ENCODE measurements at regions not wholly inside any gene's neighbourhood (a gene's known extent, or its start where the extent isn't known, plus 50 kb on each side); places are given as distances from the start of the nearest gene placed in this dataset.

GRCh38 chr5:171575808-171576207 lies 156.4 kb downstream of the FGF18 start:
- no peak overlapping the region for H2BK5ac ChIP-seq (ENCODE audit: low read depth, low read length, poor library complexity, severe bottlenecking)

GRCh38 chr5:171577042-171577758 lies 157.8 kb downstream of the FGF18 start:
- Histone ChIP-seq H3K14ac (ENCODE audit: low read length in 2 of 2) (no peak overlapping the region), H2AK5ac (ENCODE audit: low read length, severe bottlenecking) (no peak overlapping the region), H2BK15ac (ENCODE audit: low read depth, poor library complexity, severe bottlenecking) (no peak overlapping the region), H3K23ac (ENCODE audit: low read length in 2 of 2) (no peak overlapping the region), H2BK5ac (ENCODE audit: low read depth, low read length, poor library complexity, severe bottlenecking) (no peak overlapping the region), H3K18ac (ENCODE audit: low read depth in 1 of 2, low read length in 2 of 2) (no peak overlapping the region), H2BK12ac (ENCODE audit: low read length in 2 of 2) (no peak overlapping the region), H3K79me1 (replicated peaks; ENCODE audit: low read length, poor library complexity, severe bottlenecking) (no peaks in the 10 kb centered on the region), H3K9ac (ENCODE audit: low read length) (peak overlapping the region; percentile 82), H2AFZ (ENCODE audit: low read depth, low read length) (no peak overlapping the region), H3K4ac (ENCODE audit: low read depth in 1 of 2, low read length in 2 of 2) (no peak overlapping the region), H3K27me3 (ENCODE audit: control insufficient read depth in 1 of 2, insufficient read depth in 1 of 2, low read length in 2 of 2) (peaks cover 0 to 31% of the 10 kb centered on the region in 2 experiments), H3K9me3 (ENCODE audit: control insufficient read depth, low read length) (no peaks in the 10 kb centered on the region), H3K4me3 (ENCODE audit: insufficient read depth in 1 of 2, low read depth in 1 of 2, low read length in 2 of 2) (no peak overlapping the region), H3K4me2 (ENCODE audit: low read length, poor library complexity, severe bottlenecking) (no peak overlapping the region), H3K4me1 (ENCODE audit: control insufficient read depth, insufficient read depth, low read depth, low read length) (peaks cover 4% of the 10 kb centered on the region), H3K36me3 (ENCODE audit: control insufficient read depth in 1 of 2, insufficient read depth in 2 of 2, low read depth in 1 of 2, low read length in 2 of 2) (no peaks in the 10 kb centered on the region), H2BK120ac (ENCODE audit: low read depth, low read length) (no peak overlapping the region), H4K91ac (ENCODE audit: low read length) (no peak overlapping the region), H4K8ac (ENCODE audit: low read length) (no peak overlapping the region), H3K27ac (ENCODE audit: low read length, poor library complexity, severe bottlenecking) (no peak overlapping the region)
- WGBS = 89% methylated on average over 11 of the region's 13 CpGs
- no peak for DNase-seq

More at GRCh38 chr5:171575808-171576207, 156.4 kb downstream of the FGF18 start:
- Histone ChIP-seq H3K27ac (ENCODE audit: low read length, poor library complexity, severe bottlenecking) (no peak overlapping the region), H2AFZ (ENCODE audit: low read depth, low read length) (no peak overlapping the region), H3K27me3 (ENCODE audit: control insufficient read depth in 1 of 2, insufficient read depth in 1 of 2, low read length in 2 of 2) (peaks cover 0 to 26% of the 10 kb centered on the region in 2 experiments), H4K91ac (ENCODE audit: low read length) (no peak overlapping the region), H2BK15ac (ENCODE audit: low read depth, poor library complexity, severe bottlenecking) (no peak overlapping the region), H2BK120ac (ENCODE audit: low read depth, low read length) (no peak overlapping the region), H3K36me3 (ENCODE audit: control insufficient read depth in 1 of 2, insufficient read depth in 2 of 2, low read depth in 1 of 2, low read length in 2 of 2) (no peaks in the 10 kb centered on the region), H3K9ac (ENCODE audit: low read length) (no peak overlapping the region), H4K8ac (ENCODE audit: low read length) (no peak overlapping the region), H3K4me1 (ENCODE audit: control insufficient read depth, insufficient read depth, low read depth, low read length) (peaks cover 4% of the 10 kb centered on the region), H3K9me3 (ENCODE audit: control insufficient read depth, low read length) (no peaks in the 10 kb centered on the region), H3K4ac (ENCODE audit: low read depth in 1 of 2, low read length in 2 of 2) (no peak overlapping the region), H3K23ac (ENCODE audit: low read length in 2 of 2) (no peak overlapping the region), H3K14ac (ENCODE audit: low read length in 2 of 2) (no peak overlapping the region), H2BK12ac (ENCODE audit: low read length in 2 of 2) (no peak overlapping the region), H3K4me3 (ENCODE audit: insufficient read depth in 1 of 2, low read depth in 1 of 2, low read length in 2 of 2) (no peak overlapping the region), H2AK5ac (ENCODE audit: low read length, severe bottlenecking) (no peak overlapping the region), H3K4me2 (ENCODE audit: low read length, poor library complexity, severe bottlenecking) (no peak overlapping the region), H3K79me1 (replicated peaks; ENCODE audit: low read length, poor library complexity, severe bottlenecking) (no peaks in the 10 kb centered on the region), H3K18ac (ENCODE audit: low read depth in 1 of 2, low read length in 2 of 2) (no peak overlapping the region)
- WGBS = 97% methylated on average over 3 of the region's 3 CpGs
- no peak for DNase-seq

GRCh38 chr5:171578049-171578828 lies 158.8 kb downstream of the FGF18 start:
- Histone ChIP-seq H2AFZ (ENCODE audit: low read depth, low read length) (no peak overlapping the region), H4K91ac (ENCODE audit: low read length) (no peak overlapping the region), H3K9me3 (ENCODE audit: control insufficient read depth, low read length) (no peaks in the 10 kb centered on the region), H3K4me3 (ENCODE audit: insufficient read depth in 1 of 2, low read depth in 1 of 2, low read length in 2 of 2) (no peak overlapping the region), H3K18ac (ENCODE audit: low read depth in 1 of 2, low read length in 2 of 2) (no peak overlapping the region), H2BK15ac (ENCODE audit: low read depth, poor library complexity, severe bottlenecking) (no peak overlapping the region), H2AK5ac (ENCODE audit: low read length, severe bottlenecking) (no peak overlapping the region), H4K8ac (ENCODE audit: low read length) (no peak overlapping the region), H3K4me1 (ENCODE audit: control insufficient read depth, insufficient read depth, low read depth, low read length) (peaks cover 4% of the 10 kb centered on the region), H3K14ac (ENCODE audit: low read length in 2 of 2) (no peak overlapping the region), H2BK5ac (ENCODE audit: low read depth, low read length, poor library complexity, severe bottlenecking) (no peak overlapping the region), H3K23ac (ENCODE audit: low read length in 2 of 2) (no peak overlapping the region), H3K27me3 (ENCODE audit: control insufficient read depth in 1 of 2, insufficient read depth in 1 of 2, low read length in 2 of 2) (peaks cover 0 to 31% of the 10 kb centered on the region in 2 experiments), H2BK120ac (ENCODE audit: low read depth, low read length) (no peak overlapping the region), H2BK12ac (ENCODE audit: low read length in 2 of 2) (no peak overlapping the region), H3K9ac (ENCODE audit: low read length) (peak overlapping the region; percentile 82), H3K27ac (ENCODE audit: low read length, poor library complexity, severe bottlenecking) (no peak overlapping the region), H3K36me3 (ENCODE audit: control insufficient read depth in 1 of 2, insufficient read depth in 2 of 2, low read depth in 1 of 2, low read length in 2 of 2) (no peaks in the 10 kb centered on the region), H3K4ac (ENCODE audit: low read depth in 1 of 2, low read length in 2 of 2) (no peak overlapping the region), H3K4me2 (ENCODE audit: low read length, poor library complexity, severe bottlenecking) (no peak overlapping the region), H3K79me1 (replicated peaks; ENCODE audit: low read length, poor library complexity, severe bottlenecking) (no peaks in the 10 kb centered on the region)
- peak; percentile 1 for DNase-seq
- 46% methylated on average over 10 of the region's 11 CpGs for WGBS

- Histone ChIP-seq H3K9ac (ENCODE audit: low read length) (peak overlapping the region; percentile 82), H2BK5ac (ENCODE audit: low read depth, low read length, poor library complexity, severe bottlenecking) (no peak overlapping the region), H4K8ac (ENCODE audit: low read length) (no peak overlapping the region), H3K27ac (ENCODE audit: low read length, poor library complexity, severe bottlenecking) (no peak overlapping the region), H3K79me1 (replicated peaks; ENCODE audit: low read length, poor library complexity, severe bottlenecking) (no peaks in the 10 kb centered on the region), H3K27me3 (ENCODE audit: control insufficient read depth in 1 of 2, insufficient read depth in 1 of 2, low read length in 2 of 2) (peaks cover 0 to 31% of the 10 kb centered on the region in 2 experiments), H3K4me1 (ENCODE audit: control insufficient read depth, insufficient read depth, low read depth, low read length) (peaks cover 4% of the 10 kb centered on the region), H2BK120ac (ENCODE audit: low read depth, low read length) (no peak overlapping the region), H3K4me3 (ENCODE audit: insufficient read depth in 1 of 2, low read depth in 1 of 2, low read length in 2 of 2) (peak overlapping the region in 1 of 2 experiments; percentile 21), H3K14ac (ENCODE audit: low read length in 2 of 2) (no peak overlapping the region), H3K4ac (ENCODE audit: low read depth in 1 of 2, low read length in 2 of 2) (no peak overlapping the region), H2BK12ac (ENCODE audit: low read length in 2 of 2) (no peak overlapping the region), H3K9me3 (ENCODE audit: control insufficient read depth, low read length) (no peaks in the 10 kb centered on the region), H3K18ac (ENCODE audit: low read depth in 1 of 2, low read length in 2 of 2) (no peak overlapping the region), H3K36me3 (ENCODE audit: control insufficient read depth in 1 of 2, insufficient read depth in 2 of 2, low read depth in 1 of 2, low read length in 2 of 2) (no peaks in the 10 kb centered on the region), H2AFZ (ENCODE audit: low read depth, low read length) (no peak overlapping the region), H3K23ac (ENCODE audit: low read length in 2 of 2) (no peak overlapping the region), H3K4me2 (ENCODE audit: low read length, poor library complexity, severe bottlenecking) (no peak overlapping the region), H2BK15ac (ENCODE audit: low read depth, poor library complexity, severe bottlenecking) (no peak overlapping the region), H4K91ac (ENCODE audit: low read length) (no peak overlapping the region), H2AK5ac (ENCODE audit: low read length, severe bottlenecking) (no peak overlapping the region)
- no peak for DNase-seq
- 85% methylated on average over 14 of the region's 14 CpGs for WGBS
Measured at GRCh38 chr5:171578829-171579491, 159.5 kb downstream of the FGF18 start.
